A549 (cell line): ENCODE measurements at regions not wholly inside any gene's neighbourhood (a gene's known extent, or its start where the extent isn't known, plus 50 kb on each side); places are given as distances from the start of the nearest gene placed in this dataset.

Experiments used
- ATAC-seq, 2 experiments: fragments of 200-7000 bp in 1 of 2; fragments of >200 bp in 1 of 2; cut with Nextera tagmentation in 1 of 2; cut with Tn5 transposase in 1 of 2; 3 replicates each; pipeline versions ENCODE4 v1.8.0 to v1.9.1; 2018 to 2020; ENCODE audit warnings: mild to moderate bottlenecking in 1 of 2, moderate library complexity in 1 of 2
- CTCF ChIA-PET: fragments of 300-600 bp; sonication (Branson Sonifier 250); formaldehyde crosslinking; extraction: SDS; loops from one replicate; lab custom pipeline; 2021; ENCODE audit warnings: antibody characterized with exemption, inconsistent platforms; lab: Yijun Ruan, JAX
- POLR2A ChIA-PET: fragments of 350-600 bp; formaldehyde crosslinking; extraction: SDS; loops from one replicate; lab custom pipeline; 2021; ENCODE audit warnings: antibody characterized with exemption, inconsistent platforms; lab: Yijun Ruan, JAX
- DNase-seq, 2 experiments: peaks; one replicate each; pipeline versions ENCODE4 v3.0.0 to v3.0.0-alpha.2; 2011 to 2016; ENCODE audit warnings: low read depth in 1 of 2, low spot score in 1 of 2
- FAIRE-seq: peaks from 2 replicates; lab custom pipeline; 2011; peaks lifted over from hg19 to GRCh38; lab: Jason Lieb, UNC
- H3K27ac ChIP-seq, 2 experiments: fragments of >200 bp; sonication (Bioruptor Twin); formaldehyde crosslinking; 3 replicates each; pipeline ENCODE4 v1.5.1; 2016 to 2017
- H3K4me1 ChIP-seq: fragments of >200 bp; sonication (Bioruptor Twin); formaldehyde crosslinking; 3 replicates; pipeline ENCODE4 v1.6.1; 2016
- H3K4me2 ChIP-seq: fragments of >200 bp; sonication (Bioruptor Twin); formaldehyde crosslinking; 3 replicates; pipeline ENCODE4 v1.6.1; 2016
- H3K4me3 ChIP-seq: fragments of >200 bp; sonication (Bioruptor Twin); formaldehyde crosslinking; 3 replicates; pipeline ENCODE4 v1.5.1; 2016
- H3K9me3 ChIP-seq: fragments of >200 bp; sonication (Bioruptor Twin); formaldehyde crosslinking; 3 replicates; pipeline ENCODE4 v1.6.1; 2016
- EHF ChIP-seq: fragments of 250-450 bp; sonication (Bioruptor Pico); IDR thresholded peaks from 2 replicates; pipeline ENCODE4 v1.5.0; 2020; ENCODE audit warnings: mild to moderate bottlenecking
- ESRRA ChIP-seq: fragments of 150-350 bp; IDR thresholded peaks from 2 replicates; pipeline ENCODE4 v1.6.1; 2014; ENCODE audit warnings: mild to moderate bottlenecking, low read length, borderline replicate concordance
- FOSL2 ChIP-seq, 2 experiments: fragments of 450-650 bp in 1 of 2; fragments of >200 bp in 1 of 2; sonication (Bioruptor Twin) in 1 of 2; formaldehyde crosslinking; IDR thresholded peaks; 2 replicates each; pipeline versions ENCODE4 v1.5.0 to v1.6.1; 2016 to 2020; ENCODE audit warnings: mild to moderate bottlenecking in 1 of 2, moderate library complexity in 1 of 2
- HDAC2 ChIP-seq: fragments of 200-600 bp; sonication (generic); IDR thresholded peaks from 2 replicates; pipeline ENCODE4 v1.6.1; 2016
- JUN ChIP-seq, 2 experiments: fragments of >200 bp; sonication (Bioruptor Twin); formaldehyde crosslinking; IDR thresholded peaks; 2 replicates in 1 of 2; 3 replicates in 1 of 2; pipeline ENCODE4 v1.6.1; 2016 to 2017
- KDM5A ChIP-seq: fragments of 200-600 bp; sonication (generic); IDR thresholded peaks from 2 replicates; pipeline ENCODE4 v1.6.1; 2016; ENCODE audit warnings: antibody characterized with exemption, mild to moderate bottlenecking
- MAFK ChIP-seq: fragments of 450-650 bp; IDR thresholded peaks from 2 replicates; pipeline ENCODE4 v1.6.1; 2014; ENCODE audit not compliant: partially characterized antibody
- MYC ChIP-seq: IDR thresholded peaks from 2 replicates; pipeline ENCODE4 v1.6.1; 2012; ENCODE audit warnings: mild to moderate bottlenecking, inconsistent platforms, low read length, improper control_type of control experiment, borderline replicate concordance
- NFE2L2 ChIP-seq: fragments of 150-350 bp; conservative IDR thresholded peaks from 2 replicates; pipeline ENCODE4 v1.6.1; 2014; ENCODE audit warnings: low read length
- NPAS2 ChIP-seq: fragments of 250-450 bp; sonication (Bioruptor Pico); IDR thresholded peaks from 2 replicates; pipeline ENCODE4 v1.8.0; 2022; ENCODE audit warnings: mild to moderate bottlenecking, moderate library complexity, borderline replicate concordance
- PHF8 ChIP-seq: fragments of 200-600 bp; sonication (generic); IDR thresholded peaks from 2 replicates; pipeline ENCODE4 v1.6.1; 2016; ENCODE audit warnings: low read depth, mild to moderate bottlenecking, antibody characterized with exemption, moderate library complexity, borderline replicate concordance
- POLR2A ChIP-seq: IDR thresholded peaks from 2 replicates; pipeline ENCODE4 v1.6.1; 2012; ENCODE audit warnings: mild to moderate bottlenecking, low read length
- RAD21 ChIP-seq, 2 experiments: fragments of >200 bp in 1 of 2; sonication (Bioruptor Twin) in 1 of 2; formaldehyde crosslinking in 1 of 2; IDR thresholded peaks in 1 of 2; conservative IDR thresholded peaks in 1 of 2; 2 replicates in 1 of 2; 3 replicates in 1 of 2; pipeline ENCODE4 v1.6.1; 2012 to 2018; ENCODE audit warnings: inconsistent platforms in 1 of 2
- RARB ChIP-seq: fragments of 250-450 bp; sonication (Bioruptor Pico); IDR thresholded peaks from 2 replicates; pipeline ENCODE4 v1.8.0; 2021; ENCODE audit warnings: mild to moderate bottlenecking, moderate library complexity
- RNF2 ChIP-seq: fragments of 200-600 bp; sonication (generic); IDR thresholded peaks from 2 replicates; pipeline ENCODE4 v1.6.1; 2016; ENCODE audit warnings: low read depth, mild to moderate bottlenecking, antibody characterized with exemption, moderate library complexity, borderline replicate concordance
- SMC3 ChIP-seq: fragments of >200 bp; sonication (Bioruptor Twin); formaldehyde crosslinking; IDR thresholded peaks from 3 replicates; pipeline ENCODE4 v1.6.1; 2018; ENCODE audit warnings: inconsistent platforms
- TFCP2L1 ChIP-seq: fragments of 250-450 bp; sonication (Bioruptor Pico); IDR thresholded peaks from 2 replicates; pipeline ENCODE4 v1.5.0; 2021; ENCODE audit warnings: mild to moderate bottlenecking
- USF2 ChIP-seq: fragments of 450-650 bp; IDR thresholded peaks from 2 replicates; pipeline ENCODE4 v1.6.1; 2014; ENCODE audit warnings: antibody characterized with exemption
- ZSCAN20 ChIP-seq: fragments of 250-450 bp; sonication (Bioruptor Pico); IDR thresholded peaks from 2 replicates; pipeline ENCODE4 v1.8.0; 2022; ENCODE audit warnings: mild to moderate bottlenecking, moderate library complexity
- WGBS: methylation state at CpG from one replicate; pipeline ENCODE4 v1.1.6; 2017; ENCODE audit errors: missing lambda C conversion rate; 5-methylcytosine and 5-hydroxymethylcytosine counted together
- TF ChIP-seq, protein P1 (sequence below): fragments of >200 bp; sonication (Bioruptor Twin); formaldehyde crosslinking; IDR thresholded peaks from 2 replicates; pipeline ENCODE4 v1.6.1; 2016
- TF ChIP-seq, protein P2 (sequence below): fragments of >200 bp; sonication (Bioruptor Twin); formaldehyde crosslinking; IDR thresholded peaks from 3 replicates; pipeline ENCODE4 v1.5.1; 2016
- TF ChIP-seq, protein P3 (sequence below): IDR thresholded peaks from 2 replicates; pipeline ENCODE4 v1.6.1; 2012
- TF ChIP-seq, protein P4 (sequence below): IDR thresholded peaks from 2 replicates; pipeline ENCODE4 v1.6.1; 2012; ENCODE audit warnings: low read depth, borderline replicate concordance
- TF ChIP-seq, protein P5 (sequence below): fragments of 150-350 bp; IDR thresholded peaks from 2 replicates; pipeline ENCODE4 v1.6.1; 2014; ENCODE audit warnings: low read depth, mild to moderate bottlenecking, low read length
- TF ChIP-seq, protein P6 (sequence below): fragments of 250-450 bp; sonication (Bioruptor Pico); IDR thresholded peaks from 2 replicates; pipeline ENCODE4 v1.5.0; 2021; ENCODE audit warnings: mild to moderate bottlenecking, moderate library complexity, borderline replicate concordance

- peak; percentile 78 to 85 for ATAC-seq
- Histone ChIP-seq H3K27ac (peak overlapping the region in 1 of 2 experiments; percentile 20; a peak in 1 of 6 replicates), H3K9me3 (no peaks in the 10 kb centered on the region), H3K4me1 (peaks cover 18% of the 10 kb centered on the region; the same call in 2 of the 3 replicates), H3K4me3 (no peak overlapping the region), H3K4me2 (peak overlapping the region; percentile 27; the same call in 2 of the 3 replicates)
- no peak for FAIRE-seq
- TF ChIP-seq MYC (no peak), RNF2 (no peak), SMC3 (no peak; the same call in 2 of the 3 replicates), POLR2A (no peak), ESRRA (peak; percentile 65; the same call in 1 of the 2 replicates), TFCP2L1 (CRISPR knock-in tag) (no peak), MAFK (no peak), ZSCAN20 (no peak), NPAS2 (CRISPR knock-in tag) (no peak), NFE2L2 (no peak), EHF (no peak), HDAC2 (no peak), KDM5A (no peak), FOSL2 (IDR thresholded peaks at IDR 0.05) (no peak; the same call in 1 of the 2 replicates), FOSL2 (CRISPR knock-in tag; IDR thresholded peaks at IDR 0.05) (peak; percentile 70), USF2 (no peak), PHF8 (no peak), RAD21 (conservative IDR thresholded peaks at IDR 0.05 in 1 of 2, IDR thresholded peaks at IDR 0.05 in 1 of 2) (0 out of 5 replicates have a peak, but pooled peaks have one; percentile 20 to 30), JUN (IDR thresholded peaks at IDR 0.05) (no peak), RARB (CRISPR knock-in tag) (no peak)
- TF ChIP-seq, protein P1, sequence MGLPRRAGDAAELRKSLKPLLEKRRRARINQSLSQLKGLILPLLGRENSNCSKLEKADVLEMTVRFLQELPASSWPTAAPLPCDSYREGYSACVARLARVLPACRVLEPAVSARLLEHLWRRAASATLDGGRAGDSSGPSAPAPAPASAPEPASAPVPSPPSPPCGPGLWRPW: no peak
- TF ChIP-seq, protein P2, sequence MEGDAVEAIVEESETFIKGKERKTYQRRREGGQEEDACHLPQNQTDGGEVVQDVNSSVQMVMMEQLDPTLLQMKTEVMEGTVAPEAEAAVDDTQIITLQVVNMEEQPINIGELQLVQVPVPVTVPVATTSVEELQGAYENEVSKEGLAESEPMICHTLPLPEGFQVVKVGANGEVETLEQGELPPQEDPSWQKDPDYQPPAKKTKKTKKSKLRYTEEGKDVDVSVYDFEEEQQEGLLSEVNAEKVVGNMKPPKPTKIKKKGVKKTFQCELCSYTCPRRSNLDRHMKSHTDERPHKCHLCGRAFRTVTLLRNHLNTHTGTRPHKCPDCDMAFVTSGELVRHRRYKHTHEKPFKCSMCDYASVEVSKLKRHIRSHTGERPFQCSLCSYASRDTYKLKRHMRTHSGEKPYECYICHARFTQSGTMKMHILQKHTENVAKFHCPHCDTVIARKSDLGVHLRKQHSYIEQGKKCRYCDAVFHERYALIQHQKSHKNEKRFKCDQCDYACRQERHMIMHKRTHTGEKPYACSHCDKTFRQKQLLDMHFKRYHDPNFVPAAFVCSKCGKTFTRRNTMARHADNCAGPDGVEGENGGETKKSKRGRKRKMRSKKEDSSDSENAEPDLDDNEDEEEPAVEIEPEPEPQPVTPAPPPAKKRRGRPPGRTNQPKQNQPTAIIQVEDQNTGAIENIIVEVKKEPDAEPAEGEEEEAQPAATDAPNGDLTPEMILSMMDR: peak; percentile 12; the same call in 1 of the 3 replicates
- TF ChIP-seq, protein P3, sequence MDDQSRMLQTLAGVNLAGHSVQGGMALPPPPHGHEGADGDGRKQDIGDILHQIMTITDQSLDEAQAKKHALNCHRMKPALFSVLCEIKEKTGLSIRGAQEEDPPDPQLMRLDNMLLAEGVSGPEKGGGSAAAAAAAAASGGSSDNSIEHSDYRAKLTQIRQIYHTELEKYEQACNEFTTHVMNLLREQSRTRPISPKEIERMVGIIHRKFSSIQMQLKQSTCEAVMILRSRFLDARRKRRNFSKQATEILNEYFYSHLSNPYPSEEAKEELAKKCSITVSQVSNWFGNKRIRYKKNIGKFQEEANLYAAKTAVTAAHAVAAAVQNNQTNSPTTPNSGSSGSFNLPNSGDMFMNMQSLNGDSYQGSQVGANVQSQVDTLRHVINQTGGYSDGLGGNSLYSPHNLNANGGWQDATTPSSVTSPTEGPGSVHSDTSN: no peak
- TF ChIP-seq, protein P4, sequence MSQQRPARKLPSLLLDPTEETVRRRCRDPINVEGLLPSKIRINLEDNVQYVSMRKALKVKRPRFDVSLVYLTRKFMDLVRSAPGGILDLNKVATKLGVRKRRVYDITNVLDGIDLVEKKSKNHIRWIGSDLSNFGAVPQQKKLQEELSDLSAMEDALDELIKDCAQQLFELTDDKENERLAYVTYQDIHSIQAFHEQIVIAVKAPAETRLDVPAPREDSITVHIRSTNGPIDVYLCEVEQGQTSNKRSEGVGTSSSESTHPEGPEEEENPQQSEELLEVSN: no peak
- TF ChIP-seq, protein P5, sequence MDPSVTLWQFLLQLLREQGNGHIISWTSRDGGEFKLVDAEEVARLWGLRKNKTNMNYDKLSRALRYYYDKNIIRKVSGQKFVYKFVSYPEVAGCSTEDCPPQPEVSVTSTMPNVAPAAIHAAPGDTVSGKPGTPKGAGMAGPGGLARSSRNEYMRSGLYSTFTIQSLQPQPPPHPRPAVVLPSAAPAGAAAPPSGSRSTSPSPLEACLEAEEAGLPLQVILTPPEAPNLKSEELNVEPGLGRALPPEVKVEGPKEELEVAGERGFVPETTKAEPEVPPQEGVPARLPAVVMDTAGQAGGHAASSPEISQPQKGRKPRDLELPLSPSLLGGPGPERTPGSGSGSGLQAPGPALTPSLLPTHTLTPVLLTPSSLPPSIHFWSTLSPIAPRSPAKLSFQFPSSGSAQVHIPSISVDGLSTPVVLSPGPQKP: no peak
- TF ChIP-seq, protein P6, sequence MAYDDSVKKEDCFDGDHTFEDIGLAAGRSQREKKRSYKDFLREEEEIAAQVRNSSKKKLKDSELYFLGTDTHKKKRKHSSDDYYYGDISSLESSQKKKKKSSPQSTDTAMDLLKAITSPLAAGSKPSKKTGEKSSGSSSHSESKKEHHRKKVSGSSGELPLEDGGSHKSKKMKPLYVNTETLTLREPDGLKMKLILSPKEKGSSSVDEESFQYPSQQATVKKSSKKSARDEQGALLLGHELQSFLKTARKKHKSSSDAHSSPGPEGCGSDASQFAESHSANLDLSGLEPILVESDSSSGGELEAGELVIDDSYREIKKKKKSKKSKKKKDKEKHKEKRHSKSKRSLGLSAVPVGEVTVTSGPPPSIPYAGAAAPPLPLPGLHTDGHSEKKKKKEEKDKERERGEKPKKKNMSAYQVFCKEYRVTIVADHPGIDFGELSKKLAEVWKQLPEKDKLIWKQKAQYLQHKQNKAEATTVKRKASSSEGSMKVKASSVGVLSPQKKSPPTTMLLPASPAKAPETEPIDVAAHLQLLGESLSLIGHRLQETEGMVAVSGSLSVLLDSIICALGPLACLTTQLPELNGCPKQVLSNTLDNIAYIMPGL (CRISPR knock-in tag): no peak
- ChIA-PET CTCF (interaction anchor here (0.6 to 1.0 kb wide), 4 partner anchors 40 to 609 kb away, joined by 3 to 4 read pairs (median 4); no protein-coding TSS in a partner anchor), POLR2A (no interaction called here)
- peak in 1 of 2 experiments; percentile 30 for DNase-seq
- WGBS: 50% methylated on average over 2 of the region's 2 CpGs
Measured at GRCh38 chr1:220990427-220991339, 111.4 kb downstream of the HLX start.
